ENCODE measurements at regions not wholly inside any gene's neighbourhood (a gene's known extent, or its start where the extent isn't known, plus 50 kb on each side); places are given as distances from the start of the nearest gene placed in this dataset.
"Not testable (repeated sequence)": the region's sequence is repeated elsewhere in the genome, so short reads cannot be mapped to it uniquely, and the experiment has no call there.

DNA sequence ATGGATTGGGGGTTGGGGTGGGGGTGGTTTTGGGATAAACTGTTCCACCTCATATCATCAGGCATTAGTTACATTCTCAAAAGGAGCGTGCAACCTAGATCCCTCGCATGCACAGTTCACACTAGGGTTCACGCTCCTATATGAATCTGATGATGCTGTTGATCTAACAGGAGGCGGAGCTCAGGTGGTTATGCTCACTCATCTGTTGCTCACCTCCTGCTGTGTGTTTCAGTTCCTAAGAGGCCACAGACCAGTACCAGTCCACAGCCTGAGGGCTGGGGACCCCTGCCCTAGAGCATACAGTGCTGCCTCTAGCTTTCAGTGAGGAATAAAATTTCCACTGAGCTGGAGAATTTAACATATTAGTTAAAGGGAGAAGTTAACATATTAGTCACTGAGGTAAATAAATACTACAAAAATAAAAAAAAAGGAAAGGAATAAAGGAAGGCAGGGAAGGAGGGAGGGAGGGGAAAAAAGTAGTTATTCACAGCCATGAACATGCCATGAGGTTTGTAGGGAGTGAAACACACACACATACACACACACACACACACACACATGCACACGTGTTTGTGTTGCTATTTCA is 612.7 kb upstream of the TBX3 start:
- ATAC-seq: no peak
- WGBS (ENCODE audit: insufficient coverage, low coverage, low lambda C conversion rate, missing lambda C conversion rate): 52% methylated on average over 2 of the region's 5 CpGs
- no peaks in the 10 kb centered on the region for H3K36me3 ChIP-seq
- no peaks in the 10 kb centered on the region for H3K4me1 ChIP-seq
- no peaks in the 10 kb centered on the region for H3K27me3 ChIP-seq
- DNase-seq: no peak
- intact Hi-C loops (cut with DNase I): no loop called here
- no peak overlapping the region for H3K4me3 ChIP-seq
- TF ChIP-seq POLR2A (IDR thresholded peaks at IDR 0.05): no peak
- no peak for TF ChIP-seq CTCF (IDR thresholded peaks at IDR 0.05)
- H3K27ac ChIP-seq: no peak overlapping the region
- H3K9me3 ChIP-seq: no peaks in the 10 kb centered on the region

DNA sequence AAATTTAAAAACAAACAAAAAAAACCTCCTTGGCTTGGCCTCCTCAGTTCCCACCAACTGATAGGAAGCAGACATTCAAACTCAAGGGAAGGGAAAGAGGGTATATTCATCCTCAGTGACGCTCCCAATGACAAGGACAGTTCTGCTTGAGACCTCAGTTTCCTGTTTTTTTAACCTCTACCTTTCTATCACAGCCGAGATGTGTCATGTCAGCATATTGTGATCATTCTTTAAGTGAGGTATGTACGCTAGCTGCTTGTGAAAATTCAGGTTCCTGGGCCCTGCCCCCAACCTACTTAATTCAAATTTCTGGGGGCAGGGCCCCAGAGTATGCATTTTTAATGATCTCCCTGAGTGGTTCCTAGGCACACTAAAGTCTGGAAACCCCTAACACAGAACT is 611.9 kb upstream of the TBX3 start:
- Histone ChIP-seq H3K4me3 (no peak overlapping the region), H3K36me3 (no peaks in the 10 kb centered on the region), H3K27ac (no peak overlapping the region), H3K9me3 (no peaks in the 10 kb centered on the region), H3K27me3 (no peaks in the 10 kb centered on the region), H3K4me1 (no peaks in the 10 kb centered on the region)
- no peak for ATAC-seq
- TF ChIP-seq POLR2A (IDR thresholded peaks at IDR 0.05) (no peak), CTCF (IDR thresholded peaks at IDR 0.05) (no peak)
- 62% methylated on average over 2 of the region's 3 CpGs for WGBS (ENCODE audit: insufficient coverage, low coverage, low lambda C conversion rate, missing lambda C conversion rate)
- intact Hi-C loops (cut with DNase I): no loop called here
- no peak for DNase-seq

DNA sequence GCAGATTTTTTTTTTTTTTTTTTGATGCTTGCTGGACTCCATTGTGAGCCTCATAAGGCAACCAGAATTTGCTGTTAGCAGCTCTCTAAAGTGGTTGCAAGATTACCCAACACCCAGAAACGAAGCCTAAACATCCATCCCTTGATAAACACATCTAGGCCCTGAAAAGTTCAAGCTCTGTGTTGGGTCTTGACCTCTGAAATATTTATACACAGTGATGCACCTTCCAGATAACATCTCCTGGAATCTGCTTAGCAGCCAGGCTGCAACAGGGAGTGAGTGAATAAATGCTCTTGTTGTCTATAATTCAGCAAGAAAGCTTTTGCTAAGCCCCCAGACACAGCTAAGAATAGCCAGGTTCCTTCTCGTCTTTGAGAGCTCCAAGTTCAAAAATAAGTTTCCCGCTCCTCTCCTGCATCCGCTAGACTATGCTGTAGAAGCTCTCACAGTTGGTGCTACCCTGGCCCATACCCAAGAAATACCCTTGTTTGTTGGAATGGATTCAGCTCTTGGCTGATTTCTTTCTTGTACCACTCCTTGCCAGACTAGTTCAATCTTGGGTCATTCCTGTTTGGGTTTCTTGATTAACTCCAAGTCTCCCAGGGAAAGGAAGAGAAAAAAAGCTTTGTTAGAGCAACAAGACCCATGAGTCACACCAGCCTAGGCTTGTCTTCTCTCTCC is 610.6 kb upstream of the TBX3 start:
- WGBS (ENCODE audit: insufficient coverage, low coverage, low lambda C conversion rate, missing lambda C conversion rate): 58% methylated on average over 4 of the region's 4 CpGs
- intact Hi-C loops (cut with DNase I): no loop called here

GRCh38 chr12:115285429-115285828 is 601.5 kb upstream of the TBX3 start:
- H3K4me1 ChIP-seq; H3K4me3 ChIP-seq; ATAC-seq; H3K36me3 ChIP-seq; intact Hi-C loops (cut with DNase I); H3K9me3 ChIP-seq; H3K27me3 ChIP-seq; H3K27ac ChIP-seq; DNase-seq: not testable (repeated sequence)
- no CpG with 5 or more reads among the region's 10 CpGs for WGBS (ENCODE audit: insufficient coverage, low coverage, low lambda C conversion rate, missing lambda C conversion rate)

More for the DNA sequence above, 610.6 kb upstream of the TBX3 start:
- H3K27me3 ChIP-seq: no peaks in the 10 kb centered on the region
- ATAC-seq (no peak), DNase-seq (no peak)
- H3K4me3 ChIP-seq: no peak overlapping the region
- no peaks in the 10 kb centered on the region for H3K36me3 ChIP-seq
- no peak overlapping the region for H3K27ac ChIP-seq
- no peaks in the 10 kb centered on the region for H3K4me1 ChIP-seq
- H3K9me3 ChIP-seq: no peaks in the 10 kb centered on the region
- TF ChIP-seq CTCF (IDR thresholded peaks at IDR 0.05) (no peak), POLR2A (IDR thresholded peaks at IDR 0.05) (no peak)

DNA sequence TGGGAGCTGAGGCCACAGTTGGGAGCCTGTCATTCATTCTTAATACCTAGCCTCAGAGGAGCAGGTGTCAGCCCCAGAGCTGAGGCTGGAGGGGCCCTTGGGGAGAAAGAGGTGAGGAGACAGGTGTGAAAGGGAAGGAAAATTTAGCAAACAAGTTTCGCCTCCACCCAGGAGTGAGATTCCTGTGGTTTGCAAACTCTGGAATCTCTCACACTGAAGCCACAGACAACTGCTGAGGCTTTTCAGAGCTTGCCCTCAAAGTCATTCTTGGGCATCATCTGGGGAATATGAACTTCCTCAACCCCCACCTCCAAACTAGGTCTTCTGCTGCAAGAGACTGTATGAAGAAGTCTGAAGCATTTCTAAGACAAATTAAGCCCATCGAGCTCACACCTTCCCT is 589.5 kb upstream of the TBX3 start:
- no peak for DNase-seq
- ATAC-seq: no peak
- H3K4me3 ChIP-seq: no peak overlapping the region
- H3K4me1 ChIP-seq: no peaks in the 10 kb centered on the region
- no peak for TF ChIP-seq CTCF (IDR thresholded peaks at IDR 0.05)
- no peak for TF ChIP-seq POLR2A (IDR thresholded peaks at IDR 0.05)
- no peaks in the 10 kb centered on the region for H3K27me3 ChIP-seq
- H3K36me3 ChIP-seq: no peaks in the 10 kb centered on the region
- WGBS (ENCODE audit: insufficient coverage, low coverage, low lambda C conversion rate, missing lambda C conversion rate): 94% methylated on average over 2 of the region's 2 CpGs
- no peaks in the 10 kb centered on the region for H3K9me3 ChIP-seq
- intact Hi-C loops (cut with DNase I): no loop called here
- H3K27ac ChIP-seq: no peak overlapping the region
